Ishikawa (cell line): ENCODE measurements at regions not wholly inside any gene's neighbourhood (a gene's known extent, or its start where the extent isn't known, plus 50 kb on each side); places are given as distances from the start of the nearest gene placed in this dataset.

ENCODE experiments used
- CEBPB ChIP-seq: IDR thresholded peaks from 2 replicates; pipeline ENCODE4 v1.6.1; 2012
- CREB1 ChIP-seq: IDR thresholded peaks from 2 replicates; pipeline ENCODE4 v1.6.1; 2012; ENCODE audit warnings: low read depth
- EGR1 ChIP-seq: IDR thresholded peaks from 2 replicates; pipeline ENCODE4 v1.6.1; 2012
- EP300 ChIP-seq: IDR thresholded peaks from 2 replicates; pipeline ENCODE4 v1.6.1; 2012; ENCODE audit warnings: borderline replicate concordance
- FOXM1 ChIP-seq: IDR thresholded peaks from 2 replicates; pipeline ENCODE4 v1.6.1; 2012; ENCODE audit warnings: low read depth, borderline replicate concordance
- NFIC ChIP-seq: IDR thresholded peaks from 2 replicates; pipeline ENCODE4 v1.6.1; 2012
- RAD21 ChIP-seq: IDR thresholded peaks from 2 replicates; pipeline ENCODE4 v1.6.1; 2012; ENCODE audit warnings: low read depth
- TAF1 ChIP-seq: IDR thresholded peaks from 2 replicates; pipeline ENCODE4 v1.6.1; 2012; ENCODE audit warnings: low read depth, mild to moderate bottlenecking
- TCF12 ChIP-seq: IDR thresholded peaks from 2 replicates; pipeline ENCODE4 v1.6.1; 2012; ENCODE audit warnings: low read depth
- TEAD4 ChIP-seq: IDR thresholded peaks from 2 replicates; pipeline ENCODE4 v1.6.1; 2012
- YY1 ChIP-seq: IDR thresholded peaks from 2 replicates; pipeline ENCODE4 v1.6.1; 2012; ENCODE audit warnings: low read depth
- ZBTB7A ChIP-seq: IDR thresholded peaks from 2 replicates; pipeline ENCODE4 v1.6.1; 2012; ENCODE audit warnings: low read depth
- TF ChIP-seq, protein P1 (sequence below): IDR thresholded peaks from 2 replicates; pipeline ENCODE4 v1.6.1; 2012
- TF ChIP-seq, protein P2 (sequence below): IDR thresholded peaks from 2 replicates; pipeline ENCODE4 v1.6.1; 2012; ENCODE audit warnings: low read depth, mild to moderate bottlenecking
- TF ChIP-seq, protein P3 (sequence below): IDR thresholded peaks from 2 replicates; pipeline ENCODE4 v1.6.1; 2012

DNA sequence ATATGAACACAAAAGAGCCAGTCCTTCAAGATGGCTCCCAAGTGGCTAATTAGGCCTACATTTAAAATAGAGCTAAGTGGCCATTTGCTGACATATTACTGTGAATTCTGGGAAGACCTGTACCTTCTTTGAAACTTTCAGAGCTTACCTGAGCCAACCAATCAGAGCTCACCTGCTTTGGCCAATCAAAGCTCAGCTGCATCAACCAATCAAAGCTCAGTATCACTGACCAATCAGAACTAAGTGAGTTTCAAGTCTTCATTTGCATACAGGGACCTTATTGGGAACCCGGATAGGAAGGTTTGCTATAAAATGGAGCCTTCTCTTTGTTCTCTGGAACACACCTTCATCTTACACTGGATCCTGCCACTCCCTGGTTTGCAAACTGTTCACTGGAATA, 63.7 kb downstream of the FOXL1 start:
- TF ChIP-seq EGR1 (no peak), FOXM1 (no peak)

DNA sequence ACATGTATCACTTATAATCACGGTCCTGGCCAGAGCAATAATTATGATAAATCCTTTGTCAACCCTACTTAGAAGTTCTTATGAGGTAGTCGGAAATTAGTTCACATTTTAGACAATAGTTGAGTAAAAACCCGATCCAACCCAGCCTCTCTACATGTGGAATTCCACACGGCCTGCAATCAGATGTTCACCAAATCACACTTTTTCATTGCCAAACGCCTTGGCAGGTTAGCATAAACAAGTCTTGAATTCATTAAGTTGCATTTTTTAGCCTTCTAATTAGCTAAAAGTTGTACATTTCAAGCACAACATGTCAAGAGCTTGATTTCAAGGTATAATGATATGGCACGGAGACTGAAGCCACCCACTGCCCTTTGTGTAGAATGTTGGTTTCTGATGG, 65.3 kb downstream of the FOXL1 start:
- TF ChIP-seq FOXM1 = no peak
- TF ChIP-seq, protein P1, sequence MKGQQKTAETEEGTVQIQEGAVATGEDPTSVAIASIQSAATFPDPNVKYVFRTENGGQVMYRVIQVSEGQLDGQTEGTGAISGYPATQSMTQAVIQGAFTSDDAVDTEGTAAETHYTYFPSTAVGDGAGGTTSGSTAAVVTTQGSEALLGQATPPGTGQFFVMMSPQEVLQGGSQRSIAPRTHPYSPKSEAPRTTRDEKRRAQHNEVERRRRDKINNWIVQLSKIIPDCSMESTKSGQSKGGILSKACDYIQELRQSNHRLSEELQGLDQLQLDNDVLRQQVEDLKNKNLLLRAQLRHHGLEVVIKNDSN = no peak
- no peak for TF ChIP-seq RAD21
- TF ChIP-seq NFIC = no peak
- TF ChIP-seq YY1 = no peak
- TF ChIP-seq EP300 = no peak
- TF ChIP-seq CEBPB = no peak
- TF ChIP-seq CREB1 = no peak
- TF ChIP-seq, protein P2, sequence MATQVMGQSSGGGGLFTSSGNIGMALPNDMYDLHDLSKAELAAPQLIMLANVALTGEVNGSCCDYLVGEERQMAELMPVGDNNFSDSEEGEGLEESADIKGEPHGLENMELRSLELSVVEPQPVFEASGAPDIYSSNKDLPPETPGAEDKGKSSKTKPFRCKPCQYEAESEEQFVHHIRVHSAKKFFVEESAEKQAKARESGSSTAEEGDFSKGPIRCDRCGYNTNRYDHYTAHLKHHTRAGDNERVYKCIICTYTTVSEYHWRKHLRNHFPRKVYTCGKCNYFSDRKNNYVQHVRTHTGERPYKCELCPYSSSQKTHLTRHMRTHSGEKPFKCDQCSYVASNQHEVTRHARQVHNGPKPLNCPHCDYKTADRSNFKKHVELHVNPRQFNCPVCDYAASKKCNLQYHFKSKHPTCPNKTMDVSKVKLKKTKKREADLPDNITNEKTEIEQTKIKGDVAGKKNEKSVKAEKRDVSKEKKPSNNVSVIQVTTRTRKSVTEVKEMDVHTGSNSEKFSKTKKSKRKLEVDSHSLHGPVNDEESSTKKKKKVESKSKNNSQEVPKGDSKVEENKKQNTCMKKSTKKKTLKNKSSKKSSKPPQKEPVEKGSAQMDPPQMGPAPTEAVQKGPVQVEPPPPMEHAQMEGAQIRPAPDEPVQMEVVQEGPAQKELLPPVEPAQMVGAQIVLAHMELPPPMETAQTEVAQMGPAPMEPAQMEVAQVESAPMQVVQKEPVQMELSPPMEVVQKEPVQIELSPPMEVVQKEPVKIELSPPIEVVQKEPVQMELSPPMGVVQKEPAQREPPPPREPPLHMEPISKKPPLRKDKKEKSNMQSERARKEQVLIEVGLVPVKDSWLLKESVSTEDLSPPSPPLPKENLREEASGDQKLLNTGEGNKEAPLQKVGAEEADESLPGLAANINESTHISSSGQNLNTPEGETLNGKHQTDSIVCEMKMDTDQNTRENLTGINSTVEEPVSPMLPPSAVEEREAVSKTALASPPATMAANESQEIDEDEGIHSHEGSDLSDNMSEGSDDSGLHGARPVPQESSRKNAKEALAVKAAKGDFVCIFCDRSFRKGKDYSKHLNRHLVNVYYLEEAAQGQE = no peak
- no peak for TF ChIP-seq TCF12
- TF ChIP-seq ZBTB7A = no peak
- no peak for TF ChIP-seq EGR1
- no peak for TF ChIP-seq TEAD4

DNA sequence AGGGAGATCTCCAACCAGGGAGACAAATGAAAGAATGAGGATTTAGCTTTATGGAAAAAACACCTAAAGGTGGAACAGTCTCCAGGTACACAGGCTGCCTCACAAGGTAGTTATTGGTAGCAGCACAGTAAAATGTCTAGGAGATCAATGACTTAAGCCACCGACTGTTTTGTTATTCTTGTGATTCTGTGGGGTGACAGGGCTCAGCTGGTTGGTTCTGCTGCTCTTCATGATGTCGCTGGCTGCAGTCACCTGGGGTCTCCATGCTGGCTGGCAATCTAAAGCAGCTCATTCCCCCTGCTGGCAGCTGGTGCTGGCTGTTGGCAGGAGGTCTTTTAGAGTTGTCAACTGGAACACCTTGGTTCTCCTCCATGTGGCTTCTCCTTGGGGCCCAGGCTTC, 69.2 kb downstream of the FOXL1 start:
- TF ChIP-seq, protein P2 = no peak

DNA sequence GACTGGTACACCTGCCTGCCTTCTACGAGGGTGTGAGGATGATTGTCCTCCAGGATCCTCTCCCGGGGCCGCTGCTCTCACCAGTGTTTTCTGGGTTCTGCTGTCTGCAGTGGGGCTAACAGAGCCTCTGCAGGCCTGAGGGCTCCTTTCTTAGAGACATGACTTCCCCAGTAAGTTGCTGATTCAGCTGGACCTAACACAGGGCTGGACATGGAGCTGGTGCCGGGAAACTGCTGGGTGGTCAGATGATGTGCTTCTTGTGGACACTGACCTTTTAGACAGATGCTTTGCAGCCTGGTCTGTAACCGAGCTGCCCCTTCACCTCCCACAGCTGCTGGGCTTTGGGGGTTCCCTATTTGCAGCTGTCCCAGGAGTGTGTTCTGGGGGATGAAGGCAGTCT, 71.5 kb downstream of the FOXL1 start:
- TF ChIP-seq TCF12 (no peak), TAF1 (no peak), NFIC (no peak), RAD21 (no peak), YY1 (no peak), FOXM1 (no peak), TEAD4 (no peak), CEBPB (no peak), EP300 (no peak), CREB1 (no peak), EGR1 (no peak)
- TF ChIP-seq, protein P1 = no peak
- TF ChIP-seq, protein P3, sequence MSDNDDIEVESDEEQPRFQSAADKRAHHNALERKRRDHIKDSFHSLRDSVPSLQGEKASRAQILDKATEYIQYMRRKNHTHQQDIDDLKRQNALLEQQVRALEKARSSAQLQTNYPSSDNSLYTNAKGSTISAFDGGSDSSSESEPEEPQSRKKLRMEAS = no peak
- TF ChIP-seq, protein P2 = no peak

DNA sequence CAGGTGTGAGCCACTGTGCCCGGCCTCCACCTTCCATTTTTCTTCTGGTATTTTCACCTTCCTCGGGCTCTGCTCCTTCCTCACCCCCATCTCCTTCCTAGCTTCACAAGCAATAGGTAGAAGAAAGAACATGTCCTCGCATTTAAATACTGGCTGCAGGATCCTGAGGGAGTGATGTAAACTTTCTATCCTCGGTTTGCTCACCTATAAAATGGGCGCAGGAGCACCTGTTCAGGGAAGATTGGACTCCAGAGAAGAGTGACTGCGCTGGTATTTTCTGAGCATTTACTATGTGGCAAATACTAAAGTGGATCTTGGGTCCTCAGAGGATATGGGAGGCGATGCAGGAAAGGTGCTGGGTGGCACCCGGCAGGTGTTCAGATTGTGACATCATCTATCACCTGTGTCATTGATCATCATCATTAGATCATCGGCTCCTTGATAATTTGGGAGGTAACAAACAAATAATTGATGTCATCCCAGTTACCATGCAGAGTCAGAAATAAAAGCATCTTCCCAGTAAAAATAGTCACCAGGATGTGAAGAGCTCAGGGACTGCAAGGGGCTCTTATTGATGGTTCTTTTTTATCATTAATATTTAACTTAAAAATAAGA, 72.8 kb downstream of the FOXL1 start:
- no peak for TF ChIP-seq EGR1
- no peak for TF ChIP-seq RAD21
- TF ChIP-seq NFIC = no peak
- TF ChIP-seq TEAD4 = no peak

DNA sequence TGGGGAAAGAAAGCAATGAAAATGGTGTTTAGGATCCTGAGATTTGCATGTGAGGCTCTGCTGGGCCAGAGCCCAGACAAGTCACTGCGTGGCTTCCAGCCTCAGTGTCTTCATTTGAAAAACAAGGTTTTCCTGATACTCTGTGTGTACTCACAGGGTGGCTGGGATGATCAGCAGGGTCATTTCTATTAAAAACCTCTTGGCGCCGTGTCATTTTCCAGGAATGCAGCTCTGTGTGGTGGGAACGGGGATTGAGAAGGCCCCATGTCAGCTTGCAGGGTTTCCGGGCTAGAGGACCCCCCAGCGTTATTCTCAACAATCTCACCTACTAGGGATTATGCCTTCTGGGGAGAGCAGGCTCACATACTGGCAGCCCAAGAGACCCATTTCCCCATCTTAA, 73.5 kb downstream of the FOXL1 start:
- TF ChIP-seq EGR1 (no peak), CREB1 (no peak), CEBPB (no peak)
